Ovary (tissue), 1 donor: ENCODE measurements at regions not wholly inside any gene's neighbourhood (a gene's known extent, or its start where the extent isn't known, plus 50 kb on each side); places are given as distances from the start of the nearest gene placed in this dataset.

Experiments used
- EP300 ChIP-seq: sonication (generic); formaldehyde crosslinking; IDR thresholded peaks from one replicate; pipeline ENCODE4 v1.6.1; 2017; ENCODE audit warnings: antibody characterized with exemption
- POLR2A ChIP-seq: fragments of 450-650 bp; IDR thresholded peaks from one replicate; pipeline ENCODE4 v1.6.1; 2017; ENCODE audit warnings: antibody characterized with exemption, mild to moderate bottlenecking, moderate library complexity

DNA sequence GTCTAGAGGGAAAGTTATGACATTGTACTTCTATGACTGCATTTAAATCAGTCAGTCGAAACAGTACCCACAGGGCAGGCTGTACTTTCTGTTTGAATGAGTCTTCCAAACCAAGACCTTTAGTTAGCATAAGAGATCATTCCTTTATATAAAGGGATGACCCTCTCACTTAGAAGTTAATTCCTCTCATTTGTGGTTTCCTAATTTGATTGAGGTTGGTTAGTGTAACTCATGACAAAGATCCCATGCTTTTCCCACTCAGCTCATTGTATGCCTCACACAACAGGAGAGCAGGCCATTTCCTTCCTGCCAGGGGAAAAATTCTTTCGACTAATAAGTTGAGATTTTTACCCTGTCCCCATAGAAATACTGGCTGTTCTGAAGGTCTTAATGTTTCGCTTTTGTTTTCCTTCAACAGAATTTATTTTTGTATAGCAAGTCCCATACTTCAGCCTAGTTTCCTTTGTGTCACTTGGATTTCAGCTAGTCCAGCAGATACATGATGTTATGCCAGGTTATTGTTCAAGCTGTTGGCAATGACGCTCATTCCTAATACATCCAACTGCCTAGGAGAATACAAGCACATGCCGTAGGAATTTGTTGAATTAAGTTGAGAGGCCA is 500.7 kb downstream of the SPATA31D1 start:
- TF ChIP-seq POLR2A (no peak), EP300 (no peak)
